Neutrophil (primary cell): ENCODE measurements at regions not wholly inside any gene's neighbourhood (a gene's known extent, or its start where the extent isn't known, plus 50 kb on each side); places are given as distances from the start of the nearest gene placed in this dataset.

Experiments used
- H3K27ac ChIP-seq: fragments of 200-600 bp; sonication (generic); 2 replicates; pipeline ENCODE4 v1.5.1; 2016; ENCODE audit warnings: mild to moderate bottlenecking, moderate library complexity
- H3K27me3 ChIP-seq: fragments of 200-600 bp; sonication (generic); 2 replicates; pipeline ENCODE4 v1.6.0; 2016; ENCODE audit warnings: mild to moderate bottlenecking
- H3K36me3 ChIP-seq: fragments of 200-600 bp; sonication (generic); 2 replicates; pipeline ENCODE4 v1.5.1; 2017
- H3K4me1 ChIP-seq, 2 experiments: fragments of 200-600 bp in 1 of 2; sonication (generic) in 1 of 2; 1 replicate in 1 of 2; 2 replicates in 1 of 2; pipeline versions ENCODE4 v1.5.1 to v1.6.1; 2013 to 2016; ENCODE audit warnings: low read depth in 1 of 2, low read length in 1 of 2, mild to moderate bottlenecking in 1 of 2, moderate library complexity in 1 of 2; ENCODE audit not compliant: control insufficient read depth in 1 of 2, insufficient read depth in 1 of 2
- H3K4me3 ChIP-seq, 2 experiments: fragments of 200-600 bp in 1 of 2; sonication (generic) in 1 of 2; 1 replicate in 1 of 2; 2 replicates in 1 of 2; pipeline ENCODE4 v1.5.1; 2013 to 2016; ENCODE audit warnings: low read depth in 1 of 2, low read length in 1 of 2, mild to moderate bottlenecking in 1 of 2, moderate library complexity in 1 of 2
- H3K9me3 ChIP-seq: fragments of 200-600 bp; sonication (generic); 2 replicates; pipeline ENCODE4 v1.5.1; 2016
- CTCF ChIP-seq: fragments of 200-600 bp; sonication (generic); IDR thresholded peaks from 2 replicates; pipeline ENCODE4 v1.5.1; 2016; ENCODE audit warnings: antibody characterized with exemption

GRCh38 chr18:29712785-29713184 lies 1329.8 kb downstream of the DSC3 start:
- H3K4me1 ChIP-seq: no peaks in the 10 kb centered on the region
- H3K36me3 ChIP-seq: no peaks in the 10 kb centered on the region
- no peak for TF ChIP-seq CTCF
- no peaks in the 10 kb centered on the region for H3K27me3 ChIP-seq
- H3K4me3 ChIP-seq: no peak overlapping the region
- H3K9me3 ChIP-seq: no peaks in the 10 kb centered on the region
- no peak overlapping the region for H3K27ac ChIP-seq

- H3K27me3 ChIP-seq: no peaks in the 10 kb centered on the region
- H3K36me3 ChIP-seq: no peaks in the 10 kb centered on the region
- H3K4me3 ChIP-seq: no peak overlapping the region
- H3K27ac ChIP-seq: no peak overlapping the region
- no peaks in the 10 kb centered on the region for H3K4me1 ChIP-seq
- no peak for TF ChIP-seq CTCF
- H3K9me3 ChIP-seq: no peaks in the 10 kb centered on the region
Observed at GRCh38 chr18:29711932-29712331, 1330.6 kb downstream of the DSC3 start.

- Histone ChIP-seq H3K4me3 (no peak overlapping the region), H3K4me1 (no peaks in the 10 kb centered on the region), H3K36me3 (no peaks in the 10 kb centered on the region), H3K27ac (no peak overlapping the region), H3K27me3 (no peaks in the 10 kb centered on the region), H3K9me3 (no peaks in the 10 kb centered on the region)
- TF ChIP-seq CTCF: no peak
Observed at GRCh38 chr18:29693334-29693733, 1349.2 kb downstream of the DSC3 start.

- no peaks in the 10 kb centered on the region for H3K4me1 ChIP-seq
- no peak overlapping the region for H3K4me3 ChIP-seq
- no peak overlapping the region for H3K27ac ChIP-seq
- TF ChIP-seq CTCF: no peak
- no peaks in the 10 kb centered on the region for H3K27me3 ChIP-seq
- H3K36me3 ChIP-seq: no peaks in the 10 kb centered on the region
- no peaks in the 10 kb centered on the region for H3K9me3 ChIP-seq
Observed at GRCh38 chr18:29681578-29681977, 1361.0 kb downstream of the DSC3 start.

- H3K27me3 ChIP-seq: no peaks in the 10 kb centered on the region
- no peaks in the 10 kb centered on the region for H3K9me3 ChIP-seq
- no peaks in the 10 kb centered on the region for H3K36me3 ChIP-seq
- no peaks in the 10 kb centered on the region for H3K4me1 ChIP-seq
- no peak for TF ChIP-seq CTCF
- H3K4me3 ChIP-seq: no peak overlapping the region
- no peak overlapping the region for H3K27ac ChIP-seq
Observed at GRCh38 chr18:29664278-29665036, 1378.1 kb downstream of the DSC3 start.
